ENCODE measurements at regions not wholly inside any gene's neighbourhood (a gene's known extent, or its start where the extent isn't known, plus 50 kb on each side); places are given as distances from the start of the nearest gene placed in this dataset.

GRCh38 chr2:15732341-15733077 lies 140.8 kb downstream of the DDX1 start:
- DNase-seq, result no peak
- intact Hi-C loops (cut with micrococcal nuclease; ENCODE audit: unreplicated experiment), result no loop called here
- peaks cover 86% of the 10 kb centered on the region for H3K27me3 Mint-ChIP-seq (ENCODE audit: unreplicated experiment)
- CTCF ChIA-PET, result no interaction called here
- H3K4me3 Mint-ChIP-seq (ENCODE audit: low read depth, unreplicated experiment), result no peak overlapping the region
- BruUV-seq (replicated peaks), result no TSS peak
- TF ChIP-seq, protein P1, sequence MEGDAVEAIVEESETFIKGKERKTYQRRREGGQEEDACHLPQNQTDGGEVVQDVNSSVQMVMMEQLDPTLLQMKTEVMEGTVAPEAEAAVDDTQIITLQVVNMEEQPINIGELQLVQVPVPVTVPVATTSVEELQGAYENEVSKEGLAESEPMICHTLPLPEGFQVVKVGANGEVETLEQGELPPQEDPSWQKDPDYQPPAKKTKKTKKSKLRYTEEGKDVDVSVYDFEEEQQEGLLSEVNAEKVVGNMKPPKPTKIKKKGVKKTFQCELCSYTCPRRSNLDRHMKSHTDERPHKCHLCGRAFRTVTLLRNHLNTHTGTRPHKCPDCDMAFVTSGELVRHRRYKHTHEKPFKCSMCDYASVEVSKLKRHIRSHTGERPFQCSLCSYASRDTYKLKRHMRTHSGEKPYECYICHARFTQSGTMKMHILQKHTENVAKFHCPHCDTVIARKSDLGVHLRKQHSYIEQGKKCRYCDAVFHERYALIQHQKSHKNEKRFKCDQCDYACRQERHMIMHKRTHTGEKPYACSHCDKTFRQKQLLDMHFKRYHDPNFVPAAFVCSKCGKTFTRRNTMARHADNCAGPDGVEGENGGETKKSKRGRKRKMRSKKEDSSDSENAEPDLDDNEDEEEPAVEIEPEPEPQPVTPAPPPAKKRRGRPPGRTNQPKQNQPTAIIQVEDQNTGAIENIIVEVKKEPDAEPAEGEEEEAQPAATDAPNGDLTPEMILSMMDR (IDR thresholded peaks at IDR 0.05; ENCODE audit: unreplicated experiment), result no peak
- no peaks in the 10 kb centered on the region for H3K9me3 Mint-ChIP-seq (ENCODE audit: low read depth, unreplicated experiment)
- H3K27ac Mint-ChIP-seq (ENCODE audit: unreplicated experiment), result no peak overlapping the region
- peaks cover 25% of the 10 kb centered on the region for H3K4me1 Mint-ChIP-seq (ENCODE audit: low read depth, unreplicated experiment)
- H3K36me3 Mint-ChIP-seq (ENCODE audit: insufficient read depth, unreplicated experiment), result peaks cover 8% of the 10 kb centered on the region

DNA sequence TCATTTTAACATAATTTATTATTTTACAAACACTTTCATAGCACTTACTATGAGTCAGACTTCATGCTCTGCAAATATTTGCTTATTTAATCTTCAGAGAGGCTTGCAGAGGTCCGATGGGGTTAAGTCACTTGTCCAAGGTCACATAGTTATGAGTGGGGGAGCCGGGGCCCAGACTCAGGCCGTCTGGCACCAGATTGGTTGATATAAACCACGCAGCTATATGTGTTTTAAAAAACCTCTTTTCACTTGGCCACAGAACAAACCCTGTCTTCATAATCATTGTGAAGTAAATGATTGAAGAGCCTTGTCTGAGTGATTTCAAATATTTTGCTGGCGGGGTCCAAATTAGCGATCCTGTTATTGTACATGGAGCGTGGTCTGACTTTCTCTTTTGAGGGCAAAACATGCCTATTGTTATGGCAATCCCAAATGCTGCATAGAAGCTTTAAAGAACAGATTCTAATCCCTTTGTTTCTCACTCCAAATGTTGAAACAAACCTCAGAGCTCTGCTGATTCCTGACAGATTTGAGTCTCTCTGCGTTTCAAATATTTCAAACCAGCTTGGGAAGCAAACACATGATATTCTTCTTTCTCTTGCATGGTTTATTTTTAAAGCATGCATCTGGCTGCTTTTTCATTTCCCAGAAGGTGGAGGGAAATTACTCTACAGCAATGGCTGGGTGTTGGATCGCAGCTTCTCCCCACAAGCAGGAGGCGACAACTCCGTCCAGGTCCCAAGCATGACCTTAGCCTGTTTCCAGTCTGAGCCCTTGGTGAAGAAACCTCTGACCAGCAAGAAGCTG lies 142.4 kb downstream of the DDX1 start:
- no TSS peak for BruUV-seq (replicated peaks)
- intact Hi-C loops (cut with micrococcal nuclease; ENCODE audit: unreplicated experiment), result no loop called here
- peaks cover 8% of the 10 kb centered on the region for H3K36me3 Mint-ChIP-seq (ENCODE audit: insufficient read depth, unreplicated experiment)
- TF ChIP-seq, protein P1 (IDR thresholded peaks at IDR 0.05; ENCODE audit: unreplicated experiment), result no peak
- H3K27me3 Mint-ChIP-seq (ENCODE audit: unreplicated experiment), result peaks cover 70% of the 10 kb centered on the region
- peaks cover 25% of the 10 kb centered on the region for H3K4me1 Mint-ChIP-seq (ENCODE audit: low read depth, unreplicated experiment)
- DNase-seq, result no peak
- CTCF ChIA-PET, result interaction anchor here (0.8 kb wide), 1 partner anchor 26 kb away, joined by 3 read pairs; no protein-coding TSS in a partner anchor
- no peak overlapping the region for H3K4me3 Mint-ChIP-seq (ENCODE audit: low read depth, unreplicated experiment)
- no peaks in the 10 kb centered on the region for H3K9me3 Mint-ChIP-seq (ENCODE audit: low read depth, unreplicated experiment)
- no peak overlapping the region for H3K27ac Mint-ChIP-seq (ENCODE audit: unreplicated experiment)

DNA sequence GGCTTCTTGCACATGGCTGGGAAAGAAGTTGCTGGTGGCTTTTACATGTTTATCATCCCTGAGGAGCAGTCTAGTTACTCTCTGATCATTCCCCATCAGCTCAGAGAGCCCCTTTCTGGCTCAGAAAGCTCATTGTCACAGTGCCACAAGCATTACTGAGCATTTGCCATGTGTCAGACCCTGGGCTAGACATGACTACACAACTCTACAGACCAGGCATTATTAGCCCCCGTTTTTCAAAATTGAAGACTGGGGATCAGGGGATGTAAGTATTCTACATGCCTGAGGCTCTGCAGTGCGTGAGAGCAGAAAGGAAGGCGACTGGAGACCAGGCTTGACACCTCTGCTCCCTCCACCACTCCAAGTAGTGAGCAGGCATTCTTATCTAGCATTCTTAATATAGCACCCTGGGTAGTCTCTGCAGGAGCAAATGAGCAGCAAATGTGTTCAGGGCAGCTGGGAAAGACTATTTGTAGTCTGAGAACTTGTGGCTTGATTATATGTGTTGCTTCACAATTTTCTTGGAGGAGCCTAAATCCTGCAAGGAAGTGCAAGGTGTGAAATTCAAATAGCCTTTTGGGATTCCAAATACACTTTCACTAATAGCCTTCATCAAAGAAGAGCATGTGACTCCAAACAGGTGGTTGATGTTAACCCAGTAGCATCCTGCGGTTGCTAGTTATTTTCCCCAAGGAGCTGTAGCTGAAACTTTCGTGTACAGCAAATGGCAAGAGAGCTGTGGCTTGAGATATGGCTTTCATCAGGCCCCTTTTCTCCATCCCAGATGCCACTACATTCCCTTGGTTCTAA lies 143.2 kb downstream of the DDX1 start:
- BruUV-seq (replicated peaks), result no TSS peak
- H3K4me3 Mint-ChIP-seq (ENCODE audit: low read depth, unreplicated experiment), result no peak overlapping the region
- TF ChIP-seq, protein P1 (IDR thresholded peaks at IDR 0.05; ENCODE audit: unreplicated experiment), result no peak
- H3K27me3 Mint-ChIP-seq (ENCODE audit: unreplicated experiment), result peaks cover 67% of the 10 kb centered on the region
- peaks cover 8% of the 10 kb centered on the region for H3K36me3 Mint-ChIP-seq (ENCODE audit: insufficient read depth, unreplicated experiment)
- H3K27ac Mint-ChIP-seq (ENCODE audit: unreplicated experiment), result no peak overlapping the region
- peaks cover 21% of the 10 kb centered on the region for H3K4me1 Mint-ChIP-seq (ENCODE audit: low read depth, unreplicated experiment)
- H3K9me3 Mint-ChIP-seq (ENCODE audit: low read depth, unreplicated experiment), result no peaks in the 10 kb centered on the region
- no peak for DNase-seq
- intact Hi-C loops (cut with micrococcal nuclease; ENCODE audit: unreplicated experiment), result no loop called here
- CTCF ChIA-PET, result no interaction called here

- Mint-ChIP-seq H3K4me3 (ENCODE audit: low read depth, unreplicated experiment) (no peak overlapping the region), H3K27ac (ENCODE audit: unreplicated experiment) (no peak overlapping the region), H3K36me3 (ENCODE audit: insufficient read depth, unreplicated experiment) (peaks cover 2% of the 10 kb centered on the region), H3K27me3 (ENCODE audit: unreplicated experiment) (peaks cover 59% of the 10 kb centered on the region), H3K9me3 (ENCODE audit: low read depth, unreplicated experiment) (no peaks in the 10 kb centered on the region), H3K4me1 (ENCODE audit: low read depth, unreplicated experiment) (peaks cover 12% of the 10 kb centered on the region)
- no peak for DNase-seq
- CTCF ChIA-PET, result no interaction called here
- BruUV-seq (replicated peaks), result no TSS peak
- intact Hi-C loops (cut with micrococcal nuclease; ENCODE audit: unreplicated experiment), result no loop called here
- TF ChIP-seq, protein P1 (IDR thresholded peaks at IDR 0.05; ENCODE audit: unreplicated experiment), result no peak
Measured at GRCh38 chr2:15735484-15736326, 144.0 kb downstream of the DDX1 start.

Data from Calu3 (cell line).